Heart left ventricle (tissue), 13 donors: ENCODE measurements at regions not wholly inside any gene's neighbourhood (a gene's known extent, or its start where the extent isn't known, plus 50 kb on each side); places are given as distances from the start of the nearest gene placed in this dataset.

Source experiments
- POLR2A ChIP-seq, 2 donors: fragments of 450-650 bp; IDR thresholded peaks; one replicate each; pipeline ENCODE4 v1.6.1; 2017; ENCODE audit warnings: antibody characterized with exemption in 2 of 2, mild to moderate bottlenecking in 2 of 2, moderate library complexity in 2 of 2
- TF ChIP-seq, protein P1 (sequence below), 12 donors: fragments of 200-600 bp; sonication (generic) in 4 of 12; IDR thresholded peaks; one replicate each; pipeline versions ENCODE4 v1.5.0 to v1.8.0; 2018 to 2022; ENCODE audit warnings: antibody characterized with exemption in 12 of 12, mild to moderate bottlenecking in 5 of 12
- donor health status: ischemic (EF 13 %, LVEDD 7.1; RV severe dilation, severe dysfunction).
- donor health status: DM: no; HTN: yes; CAD: no.
- donor health status: DM: no; HTN: no; CAD: no.
- donor health status: ischemic (EF 25% LVEDD 6.9; RV normal size, moderate dysfunction).
- donor health status: ischemic (EF 25% LVEDD 5.7; RV mildly dilated, moderate dysfunction).
- donor health status: ischemic (EF 35%, LVEDD 5.7; RV mildly dilated, moderate dysfunction).
- donor health status: nonischemic (EF 11% LVEDD 7.7; RV severe dilation, severe dysfunction).
- donor health status: DM: yes; HTN: yes; CAD: no.
- donor health status: PGD.
- donor health status: ischemic (EF 29% LVEDD 5.4; RV normal size, mild dysfunction).
- donor health status: nonischemic (EF 23%, LVEDD 6.1; RV moderate dilation, normal function).

DNA sequence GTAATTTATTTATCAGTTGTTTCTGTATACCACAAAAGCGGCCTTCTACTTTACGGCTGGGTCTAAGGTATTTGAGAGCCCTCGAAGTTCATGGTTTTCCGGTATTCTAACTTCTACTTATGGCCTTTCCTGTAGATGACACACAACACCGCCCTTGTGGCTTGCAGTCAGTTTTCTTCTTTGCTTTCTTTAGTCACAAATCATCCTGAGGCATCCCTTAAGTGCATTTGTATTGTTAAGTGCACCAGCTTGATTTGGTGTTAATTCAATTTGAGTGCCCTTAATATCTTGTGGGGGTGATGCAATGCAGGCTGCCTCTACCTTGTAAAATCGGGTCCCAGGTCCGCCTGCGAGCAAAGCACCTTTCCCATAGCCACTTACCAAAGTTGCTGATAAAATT, 511.9 kb downstream of the CCDC171 start:
- TF ChIP-seq, protein P1, sequence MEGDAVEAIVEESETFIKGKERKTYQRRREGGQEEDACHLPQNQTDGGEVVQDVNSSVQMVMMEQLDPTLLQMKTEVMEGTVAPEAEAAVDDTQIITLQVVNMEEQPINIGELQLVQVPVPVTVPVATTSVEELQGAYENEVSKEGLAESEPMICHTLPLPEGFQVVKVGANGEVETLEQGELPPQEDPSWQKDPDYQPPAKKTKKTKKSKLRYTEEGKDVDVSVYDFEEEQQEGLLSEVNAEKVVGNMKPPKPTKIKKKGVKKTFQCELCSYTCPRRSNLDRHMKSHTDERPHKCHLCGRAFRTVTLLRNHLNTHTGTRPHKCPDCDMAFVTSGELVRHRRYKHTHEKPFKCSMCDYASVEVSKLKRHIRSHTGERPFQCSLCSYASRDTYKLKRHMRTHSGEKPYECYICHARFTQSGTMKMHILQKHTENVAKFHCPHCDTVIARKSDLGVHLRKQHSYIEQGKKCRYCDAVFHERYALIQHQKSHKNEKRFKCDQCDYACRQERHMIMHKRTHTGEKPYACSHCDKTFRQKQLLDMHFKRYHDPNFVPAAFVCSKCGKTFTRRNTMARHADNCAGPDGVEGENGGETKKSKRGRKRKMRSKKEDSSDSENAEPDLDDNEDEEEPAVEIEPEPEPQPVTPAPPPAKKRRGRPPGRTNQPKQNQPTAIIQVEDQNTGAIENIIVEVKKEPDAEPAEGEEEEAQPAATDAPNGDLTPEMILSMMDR (IDR thresholded peaks at IDR 0.05) = no peak
- no peak for TF ChIP-seq POLR2A (IDR thresholded peaks at IDR 0.05)
